ENCODE measurements at regions not wholly inside any gene's neighbourhood (a gene's known extent, or its start where the extent isn't known, plus 50 kb on each side); places are given as distances from the start of the nearest gene placed in this dataset.

- no peak for TF ChIP-seq ZNF274 (IDR thresholded peaks at IDR 0.05; ENCODE audit: low read depth, low read length)
- no peak for TF ChIP-seq YY1 (IDR thresholded peaks at IDR 0.05; ENCODE audit: insufficient read depth, insufficient read length)
- TF ChIP-seq SUZ12 (IDR thresholded peaks at IDR 0.05; ENCODE audit: extremely low read depth, insufficient read depth, insufficient read length): no peak
These were observed 112.8 kb upstream of the IGF1 start for GRCh38 chr12:102593134-102593533.
